Inflammatory macrophage treated with lipopolysaccharide for 4 hours (primary cell): ENCODE measurements at regions not wholly inside any gene's neighbourhood (a gene's known extent, or its start where the extent isn't known, plus 50 kb on each side); places are given as distances from the start of the nearest gene placed in this dataset.
A peak's percentile ranks its signal among the peaks of the same experiment; 100 is the strongest.
"Not testable (repeated sequence)": the region's sequence is repeated elsewhere in the genome, so short reads cannot be mapped to it uniquely, and the experiment has no call there.

Experiments
- DNase-seq: peaks from one replicate; pipeline ENCODE4 v3.0.0-alpha.2; 2020

- peak; percentile 11 for DNase-seq
Measured at GRCh38 chr13:24618011-24618955, 61.9 kb upstream of the ATP12A start.

GRCh38 chr13:24619282-24619681, 60.9 kb upstream of the ATP12A start:
- no peak for DNase-seq

- not testable (repeated sequence) for DNase-seq
Measured at GRCh38 chr13:24622481-24623148, 57.6 kb upstream of the ATP12A start.

GRCh38 chr13:24623149-24623665, 57.0 kb upstream of the ATP12A start:
- DNase-seq: no peak

- DNase-seq: no peak
Measured at GRCh38 chr13:24624363-24624762, 55.8 kb upstream of the ATP12A start.

GRCh38 chr13:24624801-24625231, 55.4 kb upstream of the ATP12A start:
- no peak for DNase-seq

- peak; percentile 36 for DNase-seq
Measured at GRCh38 chr13:24625331-24625731, 54.9 kb upstream of the ATP12A start.

GRCh38 chr13:24625870-24626849, 54.0 kb upstream of the ATP12A start:
- DNase-seq: peak; percentile 23

- DNase-seq: no peak
Measured at GRCh38 chr13:24627090-24627714, 53.0 kb upstream of the ATP12A start.

- DNase-seq: peak; percentile 25
Measured at GRCh38 chr13:24627946-24628345, 52.3 kb upstream of the ATP12A start.

GRCh38 chr13:24629320-24629719, 50.9 kb upstream of the ATP12A start:
- no peak for DNase-seq

GRCh38 chr13:24630121-24630520, 50.1 kb upstream of the ATP12A start:
- DNase-seq: no peak
